ENCODE measurements at regions not wholly inside any gene's neighbourhood (a gene's known extent, or its start where the extent isn't known, plus 50 kb on each side); places are given as distances from the start of the nearest gene placed in this dataset.

DNA sequence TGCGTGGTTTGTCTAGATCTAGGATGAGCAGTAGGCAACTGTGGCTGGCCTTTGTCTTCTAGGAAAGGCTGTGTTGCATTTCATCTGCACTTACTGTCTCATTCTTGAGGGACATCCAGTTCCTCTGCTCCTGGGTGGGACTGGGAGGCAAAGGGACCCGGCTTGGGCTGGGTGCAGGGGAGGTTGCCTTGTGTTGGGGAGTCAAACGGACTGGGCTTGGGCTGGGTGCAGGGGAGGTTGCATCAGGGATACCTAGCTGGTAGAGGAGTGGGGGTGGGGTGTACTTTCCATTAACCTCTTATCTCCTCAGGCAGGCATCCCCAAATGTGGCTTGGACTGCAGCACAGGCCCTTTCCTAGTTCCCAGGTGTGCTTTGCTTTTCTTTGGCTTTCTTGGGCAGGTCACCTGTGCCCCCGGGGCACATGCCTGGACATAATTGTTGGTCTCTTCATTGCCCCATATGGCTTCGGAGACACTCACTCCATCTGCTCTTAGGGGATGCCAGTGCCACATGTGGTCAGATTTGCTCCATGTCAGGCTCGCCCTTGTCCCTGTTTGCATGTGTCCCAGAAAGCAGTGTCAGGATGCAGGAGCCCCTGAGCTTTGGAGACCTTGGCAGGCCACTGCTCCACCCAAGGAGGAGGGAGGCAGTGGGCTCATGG is 1682.9 kb downstream of the TP53TG3F start:
- Histone ChIP-seq H3K9me3 (peaks cover 0 to 9% of the 10 kb centered on the region in 2 donors), H3K36me3 (no peaks in the 10 kb centered on the region), H3K27me3 (no peaks in the 10 kb centered on the region), H3K4me3 (no peak overlapping the region), H3K4me1 (no peaks in the 10 kb centered on the region), H3K27ac (no peak overlapping the region)
- no peak for DNase-seq (ENCODE audit: low spot score in 2 of 2)
- TF ChIP-seq, protein P1, sequence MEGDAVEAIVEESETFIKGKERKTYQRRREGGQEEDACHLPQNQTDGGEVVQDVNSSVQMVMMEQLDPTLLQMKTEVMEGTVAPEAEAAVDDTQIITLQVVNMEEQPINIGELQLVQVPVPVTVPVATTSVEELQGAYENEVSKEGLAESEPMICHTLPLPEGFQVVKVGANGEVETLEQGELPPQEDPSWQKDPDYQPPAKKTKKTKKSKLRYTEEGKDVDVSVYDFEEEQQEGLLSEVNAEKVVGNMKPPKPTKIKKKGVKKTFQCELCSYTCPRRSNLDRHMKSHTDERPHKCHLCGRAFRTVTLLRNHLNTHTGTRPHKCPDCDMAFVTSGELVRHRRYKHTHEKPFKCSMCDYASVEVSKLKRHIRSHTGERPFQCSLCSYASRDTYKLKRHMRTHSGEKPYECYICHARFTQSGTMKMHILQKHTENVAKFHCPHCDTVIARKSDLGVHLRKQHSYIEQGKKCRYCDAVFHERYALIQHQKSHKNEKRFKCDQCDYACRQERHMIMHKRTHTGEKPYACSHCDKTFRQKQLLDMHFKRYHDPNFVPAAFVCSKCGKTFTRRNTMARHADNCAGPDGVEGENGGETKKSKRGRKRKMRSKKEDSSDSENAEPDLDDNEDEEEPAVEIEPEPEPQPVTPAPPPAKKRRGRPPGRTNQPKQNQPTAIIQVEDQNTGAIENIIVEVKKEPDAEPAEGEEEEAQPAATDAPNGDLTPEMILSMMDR (IDR thresholded peaks at IDR 0.05), result no peak
- intact Hi-C loops (cut with DNase I), result no loop called here

DNA sequence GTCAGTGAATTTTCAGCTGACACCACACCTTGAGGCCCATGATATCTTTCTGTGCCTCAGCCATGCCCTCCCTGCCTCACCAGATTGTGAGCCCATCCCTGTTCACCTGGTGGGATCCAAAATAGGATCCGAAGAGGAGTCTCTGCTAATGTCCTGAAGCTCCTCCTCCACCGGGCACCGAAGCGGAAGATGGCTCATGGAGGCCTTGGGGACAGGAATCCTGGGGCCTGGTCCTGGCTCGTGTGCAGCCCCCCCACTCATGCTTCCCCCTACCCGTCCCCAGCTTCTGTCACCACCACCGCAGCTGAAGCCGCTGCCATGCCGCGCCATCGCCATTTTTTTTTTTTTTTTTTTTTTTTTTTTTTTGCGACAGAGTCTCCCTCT is 1683.4 kb downstream of the TP53TG3F start:
- intact Hi-C loops (cut with DNase I), result no loop called here
- no peak overlapping the region for H3K27ac ChIP-seq
- H3K4me1 ChIP-seq, result no peaks in the 10 kb centered on the region
- TF ChIP-seq, protein P1 (IDR thresholded peaks at IDR 0.05), result no peak
- H3K4me3 ChIP-seq, result no peak overlapping the region
- peaks cover 0 to 9% of the 10 kb centered on the region in 2 donors for H3K9me3 ChIP-seq
- no peaks in the 10 kb centered on the region for H3K36me3 ChIP-seq
- H3K27me3 ChIP-seq, result no peaks in the 10 kb centered on the region
- no peak for DNase-seq (ENCODE audit: low spot score in 2 of 2)

DNA sequence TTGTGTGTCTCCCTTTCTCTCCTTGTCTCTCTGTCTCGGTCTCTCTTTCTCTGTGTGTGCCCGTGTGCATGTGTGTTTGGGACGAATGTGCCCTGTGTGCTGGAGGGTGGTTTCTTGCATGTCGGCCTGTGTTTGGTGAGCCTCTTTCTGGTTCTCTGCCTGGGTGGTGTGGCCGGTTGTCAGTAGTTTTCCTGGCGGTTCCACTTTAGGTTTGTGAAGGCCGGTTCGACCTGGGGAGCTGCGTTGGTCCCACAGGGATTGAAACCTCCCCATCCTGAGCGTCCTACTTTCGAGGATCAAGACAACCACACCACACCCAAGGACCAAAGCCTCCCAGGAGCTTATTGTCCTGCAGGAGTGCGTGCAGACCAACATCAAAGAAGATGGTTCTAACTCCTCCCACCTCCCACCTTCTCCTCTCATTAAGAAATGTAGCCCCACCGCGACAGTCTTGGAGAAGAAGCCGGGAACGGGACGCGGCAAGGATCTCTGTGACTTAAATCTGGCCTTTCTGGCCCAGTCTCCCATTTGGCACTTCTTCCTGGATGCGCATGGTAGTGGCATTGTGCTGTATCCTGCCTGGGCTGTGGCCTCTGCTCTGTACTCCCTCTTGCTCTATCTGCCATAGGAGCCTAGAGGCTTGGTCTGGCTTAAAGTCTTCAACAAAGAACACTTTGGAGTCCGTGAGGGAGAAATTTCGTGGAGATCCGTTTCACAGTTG is 1685.0 kb downstream of the TP53TG3F start:
- no peaks in the 10 kb centered on the region for H3K27me3 ChIP-seq
- intact Hi-C loops (cut with DNase I), result no loop called here
- H3K4me1 ChIP-seq, result no peaks in the 10 kb centered on the region
- H3K36me3 ChIP-seq, result no peaks in the 10 kb centered on the region
- TF ChIP-seq, protein P1 (IDR thresholded peaks at IDR 0.05), result no peak
- no peak overlapping the region for H3K4me3 ChIP-seq
- DNase-seq (ENCODE audit: low spot score in 2 of 2), result no peak
- H3K27ac ChIP-seq, result no peak overlapping the region
- H3K9me3 ChIP-seq, result peaks cover 0 to 9% of the 10 kb centered on the region in 2 donors

DNA sequence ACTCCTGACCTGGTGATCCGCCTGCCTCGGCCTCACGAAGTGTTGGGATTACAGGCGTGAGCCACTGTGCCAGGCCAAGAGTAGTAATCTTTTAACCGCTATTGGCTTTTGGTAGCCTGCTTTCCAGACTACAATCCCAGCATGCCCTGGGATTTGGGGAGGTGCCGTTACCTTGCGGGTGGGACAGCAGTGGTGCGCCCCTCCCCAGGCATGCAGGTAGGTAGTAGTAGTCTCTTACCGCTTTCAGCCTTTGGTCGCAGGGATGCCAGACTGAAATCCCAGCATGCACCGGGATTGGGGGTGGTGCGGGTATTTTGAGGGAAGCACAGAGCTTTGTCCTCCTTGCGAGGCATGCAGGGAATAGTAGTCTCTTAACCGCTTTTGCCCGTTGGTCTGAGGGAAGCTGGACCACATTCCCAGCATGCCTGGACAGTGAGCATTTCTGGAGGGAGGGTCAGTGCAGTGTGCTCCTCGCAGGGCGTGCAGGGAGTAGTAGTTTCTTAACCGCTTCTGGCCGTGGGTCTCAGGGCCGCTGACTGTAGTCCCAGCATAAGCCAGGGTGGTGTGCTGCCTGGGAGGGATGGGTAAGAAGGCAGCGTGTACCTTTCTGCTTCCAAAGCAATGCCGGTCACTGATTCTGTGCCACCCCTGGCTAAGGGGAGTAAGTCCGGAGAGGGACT is 1686.8 kb downstream of the TP53TG3F start:
- peaks cover 0 to 9% of the 10 kb centered on the region in 2 donors for H3K9me3 ChIP-seq
- H3K36me3 ChIP-seq, result no peaks in the 10 kb centered on the region
- H3K27ac ChIP-seq, result no peak overlapping the region
- TF ChIP-seq, protein P1 (IDR thresholded peaks at IDR 0.05), result no peak
- H3K4me1 ChIP-seq, result no peaks in the 10 kb centered on the region
- no peak overlapping the region for H3K4me3 ChIP-seq
- no peak for DNase-seq (ENCODE audit: low spot score in 2 of 2)
- intact Hi-C loops (cut with DNase I), result no loop called here
- no peaks in the 10 kb centered on the region for H3K27me3 ChIP-seq

DNA sequence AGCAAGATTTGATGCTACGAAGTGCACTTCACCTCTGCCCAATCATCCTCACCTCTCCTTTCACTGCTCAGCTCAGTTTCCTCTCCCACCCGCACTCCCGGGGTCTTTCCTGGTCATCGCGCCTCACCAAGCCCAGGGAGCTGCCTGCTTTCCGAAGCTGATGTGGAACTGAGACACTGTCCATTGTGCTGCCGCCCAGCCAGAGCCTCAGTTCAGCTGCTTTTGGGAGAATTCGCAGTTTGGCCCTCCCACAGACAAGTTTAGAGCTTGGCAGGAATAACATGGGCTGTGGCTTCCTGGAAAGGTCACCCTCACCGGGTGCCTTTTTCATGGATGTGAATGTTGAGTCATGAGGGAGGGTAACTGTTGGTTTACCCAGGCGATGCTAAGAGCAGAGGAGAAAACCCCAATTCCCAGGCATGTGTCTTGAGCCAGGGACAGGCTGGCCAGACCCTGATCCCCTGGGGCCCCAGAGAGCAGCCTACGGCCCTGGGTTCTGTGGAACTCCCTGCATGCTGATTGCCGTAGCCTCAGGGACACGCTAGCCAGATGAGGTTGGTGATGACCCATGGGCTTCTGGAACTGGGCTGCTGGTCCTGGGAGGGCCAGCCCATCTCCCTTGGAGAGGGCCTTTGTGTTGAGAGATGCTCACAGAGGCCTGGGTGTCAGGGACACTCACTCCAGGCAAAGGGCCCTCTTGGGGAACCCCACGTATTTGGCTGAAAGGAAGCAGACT is 1687.5 kb downstream of the TP53TG3F start:
- Histone ChIP-seq H3K27ac (no peak overlapping the region), H3K36me3 (no peaks in the 10 kb centered on the region), H3K4me1 (no peaks in the 10 kb centered on the region), H3K9me3 (peaks cover 0 to 9% of the 10 kb centered on the region in 2 donors), H3K4me3 (no peak overlapping the region), H3K27me3 (no peaks in the 10 kb centered on the region)
- intact Hi-C loops (cut with DNase I), result no loop called here
- TF ChIP-seq, protein P1 (IDR thresholded peaks at IDR 0.05), result no peak
- DNase-seq (ENCODE audit: low spot score in 2 of 2), result no peak
